ENCODE measurements at regions not wholly inside any gene's neighbourhood (a gene's known extent, or its start where the extent isn't known, plus 50 kb on each side); places are given as distances from the start of the nearest gene placed in this dataset.

DNA sequence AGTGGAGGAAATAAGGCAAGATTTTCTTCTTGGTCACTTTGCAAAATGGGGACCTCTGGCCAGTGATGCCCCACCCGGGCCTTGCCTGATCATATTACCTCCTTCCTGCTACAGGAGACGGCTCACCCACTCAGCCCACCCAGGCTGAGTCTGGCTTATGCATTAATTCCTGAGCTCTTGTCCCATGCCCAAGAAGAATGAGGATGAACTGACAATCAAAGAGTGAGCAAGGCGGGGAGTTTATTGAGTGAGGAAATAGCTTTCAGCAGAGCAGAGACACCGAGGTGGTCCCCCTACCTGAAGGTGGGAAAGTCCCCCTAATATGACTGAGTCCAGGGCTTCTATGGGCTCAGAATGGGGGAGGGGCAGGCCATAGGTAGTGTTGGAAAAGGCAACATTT is 107.5 kb downstream of the EOMES start (continued):
- no peak for TF ChIP-seq CEBPB (IDR thresholded peaks at IDR 0.05; ENCODE audit: low read depth, low read length)
- TF ChIP-seq EP300 (IDR thresholded peaks at IDR 0.05; ENCODE audit: borderline replicate concordance in 1 of 2, low read depth in 2 of 2, low read length in 2 of 2): no peak
- no peak for TF ChIP-seq GABPA (IDR thresholded peaks at IDR 0.05; ENCODE audit: borderline replicate concordance, insufficient read depth, low read length)

Measured in H1 (cell line).